SK-N-SH (cell line): ENCODE measurements at regions not wholly inside any gene's neighbourhood (a gene's known extent, or its start where the extent isn't known, plus 50 kb on each side); places are given as distances from the start of the nearest gene placed in this dataset.

Experiments
- CTCF ChIA-PET: fragments of 300-600, 350-600 bp; formaldehyde crosslinking; extraction: SDS; loops from one replicate; lab custom pipeline; 2021; lab: Yijun Ruan, JAX
- POLR2A ChIA-PET: fragments of 350-600 bp; sonication (Branson Sonifier 250); formaldehyde crosslinking; extraction: SDS; loops from one replicate; lab custom pipeline; 2020; ENCODE audit warnings: antibody characterized with exemption, inconsistent platforms; lab: Yijun Ruan, JAX
- DNase-seq: peaks from one replicate; pipeline ENCODE4 v3.0.0; 2012
- H2AFZ ChIP-seq: fragments of 200-600 bp; sonication (generic); 2 replicates; pipeline ENCODE4 v1.8.1; 2016; ENCODE audit warnings: antibody characterized with exemption, mild to moderate bottlenecking, low read depth
- H3F3A ChIP-seq: fragments of 200-600 bp; sonication (generic); replicated peaks from 2 replicates; pipeline ENCODE3; 2016; ENCODE audit warnings: antibody characterized with exemption, mild to moderate bottlenecking; ENCODE audit not compliant: insufficient read depth
- H3K27ac ChIP-seq, 2 experiments: fragments of 200-500 bp in 1 of 2; fragments of 200-600 bp in 1 of 2; sonication (Bioruptor generic) in 1 of 2; sonication (generic), shearing (Covaris generic) in 1 of 2; 2 replicates each; pipeline versions ENCODE4 v1.5.1 to v1.6.1; 2014 to 2016; ENCODE audit warnings: low read depth in 2 of 2, inconsistent platforms in 1 of 2, low read length in 1 of 2, mild to moderate bottlenecking in 1 of 2, mixed read lengths in 1 of 2
- H3K27me3 ChIP-seq: fragments of 200-600 bp; sonication (generic), shearing (Covaris generic); 2 replicates; pipeline ENCODE4 v1.6.1; 2016; ENCODE audit warnings: mixed run types; ENCODE audit not compliant: insufficient read depth
- H3K36me3 ChIP-seq, 2 experiments: fragments of 200-500 bp in 1 of 2; fragments of 200-600 bp in 1 of 2; sonication (Bioruptor generic) in 1 of 2; sonication (generic) in 1 of 2; replicated peaks in 1 of 2; 2 replicates each; pipeline versions ENCODE3 to v1.5.1; 2014 to 2016; ENCODE audit warnings: low read length in 1 of 2, mild to moderate bottlenecking in 1 of 2; ENCODE audit not compliant: insufficient read depth in 2 of 2, control insufficient read depth in 1 of 2
- H3K4me1 ChIP-seq, 2 experiments: fragments of 200-500 bp in 1 of 2; fragments of 200-600 bp in 1 of 2; sonication (Bioruptor generic) in 1 of 2; sonication (generic), shearing (Covaris generic) in 1 of 2; 2 replicates each; pipeline versions ENCODE4 v1.5.1 to v1.6.1; 2014 to 2016; ENCODE audit warnings: low read depth in 1 of 2, low read length in 1 of 2, mixed run types in 1 of 2; ENCODE audit not compliant: insufficient read depth in 2 of 2, control insufficient read depth in 1 of 2
- H3K4me2 ChIP-seq: fragments of 200-600 bp; sonication (generic), shearing (Covaris generic); 2 replicates; pipeline ENCODE4 v1.6.1; 2017; ENCODE audit warnings: mixed run types
- H3K4me3 ChIP-seq, 2 experiments: fragments of 200-500 bp in 1 of 2; fragments of 200-600 bp in 1 of 2; sonication (Bioruptor generic) in 1 of 2; sonication (generic), shearing (Covaris generic) in 1 of 2; 2 replicates each; pipeline versions ENCODE4 v1.5.1 to v1.8.1; 2014 to 2016; ENCODE audit warnings: low read depth in 2 of 2, inconsistent platforms in 1 of 2, low read length in 1 of 2, mild to moderate bottlenecking in 1 of 2, mixed read lengths in 1 of 2, moderate library complexity in 1 of 2
- H3K79me2 ChIP-seq: fragments of 200-600 bp; sonication (generic); 2 replicates; pipeline ENCODE4 v1.8.1; 2017; ENCODE audit warnings: mild to moderate bottlenecking; ENCODE audit not compliant: insufficient read depth
- H3K9ac ChIP-seq: fragments of 200-600 bp; sonication (generic); 2 replicates; pipeline ENCODE4 v1.6.1; 2017; ENCODE audit warnings: mixed run types
- H3K9me2 ChIP-seq: fragments of 200-600 bp; sonication (generic); 2 replicates; pipeline ENCODE4 v1.6.1; 2017; ENCODE audit warnings: mixed run types
- H3K9me3 ChIP-seq: fragments of 200-600 bp; sonication (generic); 2 replicates; pipeline ENCODE4 v1.6.1; 2017; ENCODE audit warnings: mixed run types, mild to moderate bottlenecking, moderate library complexity
- H4K20me1 ChIP-seq: fragments of 200-600 bp; sonication (generic); 2 replicates; pipeline ENCODE4 v1.6.1; 2017; ENCODE audit warnings: mild to moderate bottlenecking, mixed run types; ENCODE audit not compliant: insufficient read depth
- CHD2 ChIP-seq: fragments of 150-350 bp; IDR thresholded peaks from 2 replicates; pipeline ENCODE4 v1.6.1; 2018; ENCODE audit warnings: low read length; ENCODE audit not compliant: partially characterized antibody
- ELF1 ChIP-seq: IDR thresholded peaks from 2 replicates; pipeline ENCODE4 v1.4.0; 2012
- EP300 ChIP-seq, 2 experiments: IDR thresholded peaks; 2 replicates each; pipeline versions ENCODE4 v1.4.0 to v1.6.1; 2012; ENCODE audit warnings: borderline replicate concordance in 1 of 2, low read depth in 1 of 2, low read length in 1 of 2
- EZH2phosphoT487 ChIP-seq: fragments of 200-600 bp; sonication (generic); IDR thresholded peaks from 2 replicates; pipeline ENCODE4 v1.6.1; 2017; ENCODE audit warnings: low read depth, mixed run types, mild to moderate bottlenecking, antibody characterized with exemption, moderate library complexity, borderline replicate concordance
- FOXJ3 ChIP-seq: sonication (generic); formaldehyde crosslinking; IDR thresholded peaks from 2 replicates; pipeline ENCODE4 v1.5.1; 2020; ENCODE audit warnings: mild to moderate bottlenecking, missing genetic modification reagents
- FOXM1 ChIP-seq: IDR thresholded peaks from 2 replicates; pipeline ENCODE4 v1.4.0; 2012; ENCODE audit warnings: low read depth, mild to moderate bottlenecking
- GABPA ChIP-seq: IDR thresholded peaks from 2 replicates; pipeline ENCODE4 v1.4.0; 2012; ENCODE audit warnings: low read depth, mild to moderate bottlenecking
- JUND ChIP-seq: IDR thresholded peaks from 2 replicates; pipeline ENCODE4 v1.4.0; 2012
- MEF2A ChIP-seq: IDR thresholded peaks from 2 replicates; pipeline ENCODE4 v1.4.0; 2012; ENCODE audit warnings: low read depth, borderline replicate concordance
- MXI1 ChIP-seq: IDR thresholded peaks from 2 replicates; pipeline ENCODE4 v1.6.1; 2012; ENCODE audit warnings: mild to moderate bottlenecking, low read depth, low read length, improper control_type of control experiment
- NFIC ChIP-seq: IDR thresholded peaks from 2 replicates; pipeline ENCODE4 v1.4.0; 2012; ENCODE audit warnings: borderline replicate concordance
- NRF1 ChIP-seq: IDR thresholded peaks from 2 replicates; pipeline ENCODE4 v1.6.1; 2012; ENCODE audit warnings: low read depth, mild to moderate bottlenecking, low read length
- RAD21 ChIP-seq: IDR thresholded peaks from 2 replicates; pipeline ENCODE4 v1.6.1; 2012; ENCODE audit warnings: mild to moderate bottlenecking, low read length
- RXRA ChIP-seq: IDR thresholded peaks from 2 replicates; pipeline ENCODE4 v1.4.0; 2012; ENCODE audit warnings: low read depth, mild to moderate bottlenecking, borderline replicate concordance
- SMC3 ChIP-seq: IDR thresholded peaks from 2 replicates; pipeline ENCODE4 v1.6.1; 2012; ENCODE audit warnings: low read depth, low read length, improper control_type of control experiment
- TAF1 ChIP-seq: IDR thresholded peaks from 2 replicates; pipeline ENCODE4 v1.6.1; 2012; ENCODE audit warnings: low read depth, mild to moderate bottlenecking, low read length, moderate library complexity, borderline replicate concordance
- TCF12 ChIP-seq: IDR thresholded peaks from 2 replicates; pipeline ENCODE4 v1.4.0; 2012
- WGBS: methylation state at CpG from one replicate; pipeline ENCODE4 v1.1.6; 2017; ENCODE audit warnings: low lambda C conversion rate; 5-methylcytosine and 5-hydroxymethylcytosine counted together
- TF ChIP-seq, protein P1 (sequence below): fragments of 150-350 bp; IDR thresholded peaks from 2 replicates; pipeline ENCODE4 v1.6.1; 2016; ENCODE audit warnings: mild to moderate bottlenecking, low read depth, low read length
- TF ChIP-seq, protein P2 (sequence below): IDR thresholded peaks from 2 replicates; pipeline ENCODE4 v1.4.0; 2012; ENCODE audit warnings: low read depth
- TF ChIP-seq, protein P3 (sequence below): IDR thresholded peaks from 2 replicates; pipeline ENCODE4 v1.4.0; 2012; ENCODE audit warnings: low read depth, borderline replicate concordance
- TF ChIP-seq, protein P4 (sequence below): IDR thresholded peaks from 2 replicates; pipeline ENCODE4 v1.4.0; 2012; ENCODE audit warnings: low read depth, borderline replicate concordance
- TF ChIP-seq, protein P5 (sequence below): fragments of 150-350 bp; IDR thresholded peaks from 2 replicates; pipeline ENCODE4 v1.6.1; 2017; ENCODE audit warnings: antibody characterized with exemption, low read length, low read depth, borderline replicate concordance
- TF ChIP-seq, protein P6 (sequence below): IDR thresholded peaks from 2 replicates; pipeline ENCODE4; 2012

DNA sequence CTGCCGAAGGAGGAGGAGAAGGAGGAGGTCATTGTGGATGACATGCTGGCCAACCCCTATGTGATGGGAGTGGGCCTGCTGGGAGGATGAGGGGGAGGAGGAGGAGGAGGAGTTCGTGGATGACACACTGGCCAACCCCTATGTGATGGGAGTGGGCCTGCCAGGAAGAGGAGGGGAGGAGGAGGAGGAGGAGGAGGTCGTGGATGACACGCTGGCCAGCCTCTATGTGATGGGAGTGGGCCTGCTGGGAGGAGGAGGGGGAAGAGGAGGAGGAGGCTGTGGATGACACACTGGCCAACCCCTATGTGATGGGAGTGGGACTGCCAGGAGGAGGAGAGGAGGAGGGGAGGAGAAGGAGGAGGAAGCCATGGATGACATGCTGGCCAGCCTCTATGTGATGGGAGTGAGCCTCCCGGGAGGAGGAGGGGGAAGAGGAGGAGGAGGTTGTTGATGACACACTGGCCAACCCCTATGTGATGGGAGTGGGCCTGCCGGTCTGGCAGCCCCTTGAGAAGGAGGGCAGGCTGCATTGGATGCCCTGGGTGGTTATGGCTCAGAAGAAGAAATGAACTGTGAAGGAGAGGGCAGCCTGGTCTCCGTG, 55.7 kb upstream of the WNT7A start:
- CTCF ChIA-PET: no interaction called here
- POLR2A ChIA-PET: no interaction called here
- no peaks in the 10 kb centered on the region for H4K20me1 ChIP-seq
- no peaks in the 10 kb centered on the region for H3K9me2 ChIP-seq
- no peak for DNase-seq
- H3K9ac ChIP-seq: no peak overlapping the region
- H3K27me3 ChIP-seq: no peaks in the 10 kb centered on the region
- H3K36me3 ChIP-seq: no peaks in the 10 kb centered on the region
- TF ChIP-seq EZH2phosphoT487: no peak
- TF ChIP-seq GABPA: no peak
- TF ChIP-seq, protein P1, sequence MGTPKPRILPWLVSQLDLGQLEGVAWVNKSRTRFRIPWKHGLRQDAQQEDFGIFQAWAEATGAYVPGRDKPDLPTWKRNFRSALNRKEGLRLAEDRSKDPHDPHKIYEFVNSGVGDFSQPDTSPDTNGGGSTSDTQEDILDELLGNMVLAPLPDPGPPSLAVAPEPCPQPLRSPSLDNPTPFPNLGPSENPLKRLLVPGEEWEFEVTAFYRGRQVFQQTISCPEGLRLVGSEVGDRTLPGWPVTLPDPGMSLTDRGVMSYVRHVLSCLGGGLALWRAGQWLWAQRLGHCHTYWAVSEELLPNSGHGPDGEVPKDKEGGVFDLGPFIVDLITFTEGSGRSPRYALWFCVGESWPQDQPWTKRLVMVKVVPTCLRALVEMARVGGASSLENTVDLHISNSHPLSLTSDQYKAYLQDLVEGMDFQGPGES: no peak
- no peak for TF ChIP-seq EP300 (IDR thresholded peaks at IDR 0.05; ENCODE audit: borderline replicate concordance in 1 of 2, low read depth in 1 of 2, low read length in 1 of 2)
- no peak for TF ChIP-seq TCF12
- no peak for TF ChIP-seq FOXM1
- H3F3A ChIP-seq: no peaks in the 10 kb centered on the region
- H3K4me1 ChIP-seq: peaks cover 0 to 4% of the 10 kb centered on the region in 2 experiments; a peak in 1 of 4 replicates
- no peak overlapping the region for H3K4me2 ChIP-seq
- H3K27ac ChIP-seq: no peak overlapping the region
- H3K79me2 ChIP-seq: no peaks in the 10 kb centered on the region
- no peak overlapping the region for H3K4me3 ChIP-seq
- H3K9me3 ChIP-seq: no peaks in the 10 kb centered on the region
- WGBS: 18% methylated on average over 7 of the region's 7 CpGs
- no peak overlapping the region for H2AFZ ChIP-seq

DNA sequence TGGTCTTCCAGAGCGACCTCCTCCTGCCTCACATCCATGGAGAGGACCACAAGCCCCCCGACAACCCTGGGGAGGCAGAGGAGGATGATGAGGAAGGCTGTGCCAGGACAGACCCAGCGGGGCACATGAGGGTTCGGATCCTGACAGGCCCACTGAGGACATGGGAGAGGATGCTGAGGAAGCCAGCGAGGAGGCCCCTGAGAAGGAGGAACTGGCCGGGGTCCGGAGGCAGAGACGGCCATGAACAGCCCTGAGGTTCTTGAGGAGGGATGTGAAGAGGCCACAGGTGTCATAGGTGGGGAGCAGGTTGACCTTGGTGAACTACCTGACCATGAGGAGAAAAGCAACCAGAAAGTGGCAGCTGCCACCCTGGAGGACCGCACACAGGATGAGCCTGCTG, 54.9 kb upstream of the WNT7A start:
- H3K9ac ChIP-seq: no peak overlapping the region
- H3K4me2 ChIP-seq: no peak overlapping the region
- DNase-seq: no peak
- H2AFZ ChIP-seq: no peak overlapping the region
- no peak overlapping the region for H3K27ac ChIP-seq
- no peaks in the 10 kb centered on the region for H3K9me3 ChIP-seq
- WGBS: 22% methylated on average over 6 of the region's 9 CpGs
- ChIA-PET POLR2A (no interaction called here), CTCF (no interaction called here)
- no peak overlapping the region for H3K4me3 ChIP-seq
- no peaks in the 10 kb centered on the region for H3K9me2 ChIP-seq
- H3K79me2 ChIP-seq: no peaks in the 10 kb centered on the region
- H4K20me1 ChIP-seq: no peaks in the 10 kb centered on the region
- no peaks in the 10 kb centered on the region for H3K27me3 ChIP-seq
- H3K36me3 ChIP-seq: no peaks in the 10 kb centered on the region
- TF ChIP-seq, protein P2, sequence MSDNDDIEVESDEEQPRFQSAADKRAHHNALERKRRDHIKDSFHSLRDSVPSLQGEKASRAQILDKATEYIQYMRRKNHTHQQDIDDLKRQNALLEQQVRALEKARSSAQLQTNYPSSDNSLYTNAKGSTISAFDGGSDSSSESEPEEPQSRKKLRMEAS: no peak
- TF ChIP-seq, protein P3, sequence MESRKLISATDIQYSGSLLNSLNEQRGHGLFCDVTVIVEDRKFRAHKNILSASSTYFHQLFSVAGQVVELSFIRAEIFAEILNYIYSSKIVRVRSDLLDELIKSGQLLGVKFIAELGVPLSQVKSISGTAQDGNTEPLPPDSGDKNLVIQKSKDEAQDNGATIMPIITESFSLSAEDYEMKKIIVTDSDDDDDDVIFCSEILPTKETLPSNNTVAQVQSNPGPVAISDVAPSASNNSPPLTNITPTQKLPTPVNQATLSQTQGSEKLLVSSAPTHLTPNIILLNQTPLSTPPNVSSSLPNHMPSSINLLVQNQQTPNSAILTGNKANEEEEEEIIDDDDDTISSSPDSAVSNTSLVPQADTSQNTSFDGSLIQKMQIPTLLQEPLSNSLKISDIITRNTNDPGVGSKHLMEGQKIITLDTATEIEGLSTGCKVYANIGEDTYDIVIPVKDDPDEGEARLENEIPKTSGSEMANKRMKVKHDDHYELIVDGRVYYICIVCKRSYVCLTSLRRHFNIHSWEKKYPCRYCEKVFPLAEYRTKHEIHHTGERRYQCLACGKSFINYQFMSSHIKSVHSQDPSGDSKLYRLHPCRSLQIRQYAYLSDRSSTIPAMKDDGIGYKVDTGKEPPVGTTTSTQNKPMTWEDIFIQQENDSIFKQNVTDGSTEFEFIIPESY: no peak
- TF ChIP-seq, protein P4, sequence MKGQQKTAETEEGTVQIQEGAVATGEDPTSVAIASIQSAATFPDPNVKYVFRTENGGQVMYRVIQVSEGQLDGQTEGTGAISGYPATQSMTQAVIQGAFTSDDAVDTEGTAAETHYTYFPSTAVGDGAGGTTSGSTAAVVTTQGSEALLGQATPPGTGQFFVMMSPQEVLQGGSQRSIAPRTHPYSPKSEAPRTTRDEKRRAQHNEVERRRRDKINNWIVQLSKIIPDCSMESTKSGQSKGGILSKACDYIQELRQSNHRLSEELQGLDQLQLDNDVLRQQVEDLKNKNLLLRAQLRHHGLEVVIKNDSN: no peak
- TF ChIP-seq, protein P5, sequence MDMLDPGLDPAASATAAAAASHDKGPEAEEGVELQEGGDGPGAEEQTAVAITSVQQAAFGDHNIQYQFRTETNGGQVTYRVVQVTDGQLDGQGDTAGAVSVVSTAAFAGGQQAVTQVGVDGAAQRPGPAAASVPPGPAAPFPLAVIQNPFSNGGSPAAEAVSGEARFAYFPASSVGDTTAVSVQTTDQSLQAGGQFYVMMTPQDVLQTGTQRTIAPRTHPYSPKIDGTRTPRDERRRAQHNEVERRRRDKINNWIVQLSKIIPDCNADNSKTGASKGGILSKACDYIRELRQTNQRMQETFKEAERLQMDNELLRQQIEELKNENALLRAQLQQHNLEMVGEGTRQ: no peak
- TF ChIP-seq FOXJ3 (CRISPR knock-in tag) (no peak), TAF1 (no peak), NRF1 (no peak), ELF1 (no peak), JUND (no peak), MXI1 (no peak), RAD21 (no peak), NFIC (no peak), EP300 (IDR thresholded peaks at IDR 0.05; ENCODE audit: borderline replicate concordance in 1 of 2, low read depth in 1 of 2, low read length in 1 of 2) (no peak), MEF2A (no peak), CHD2 (no peak), SMC3 (no peak), RXRA (no peak)
- TF ChIP-seq, protein P6, sequence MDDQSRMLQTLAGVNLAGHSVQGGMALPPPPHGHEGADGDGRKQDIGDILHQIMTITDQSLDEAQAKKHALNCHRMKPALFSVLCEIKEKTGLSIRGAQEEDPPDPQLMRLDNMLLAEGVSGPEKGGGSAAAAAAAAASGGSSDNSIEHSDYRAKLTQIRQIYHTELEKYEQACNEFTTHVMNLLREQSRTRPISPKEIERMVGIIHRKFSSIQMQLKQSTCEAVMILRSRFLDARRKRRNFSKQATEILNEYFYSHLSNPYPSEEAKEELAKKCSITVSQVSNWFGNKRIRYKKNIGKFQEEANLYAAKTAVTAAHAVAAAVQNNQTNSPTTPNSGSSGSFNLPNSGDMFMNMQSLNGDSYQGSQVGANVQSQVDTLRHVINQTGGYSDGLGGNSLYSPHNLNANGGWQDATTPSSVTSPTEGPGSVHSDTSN: no peak
- H3F3A ChIP-seq: no peaks in the 10 kb centered on the region
- peaks cover 0 to 4% of the 10 kb centered on the region in 2 experiments; a peak in 1 of 4 replicates for H3K4me1 ChIP-seq
